NB4 (cell line): ENCODE measurements at regions not wholly inside any gene's neighbourhood (a gene's known extent, or its start where the extent isn't known, plus 50 kb on each side); places are given as distances from the start of the nearest gene placed in this dataset.
A peak's percentile ranks its signal among the peaks of the same experiment; 100 is the strongest.

Experiments used
- DNase-seq: peaks from one replicate; pipeline ENCODE4 v3.0.0; 2010; ENCODE audit warnings: low read depth
- H3K4me3 ChIP-seq: one replicate; pipeline ENCODE4 v1.5.1; 2011; ENCODE audit warnings: mild to moderate bottlenecking, low read depth, low read length, moderate library complexity
- CTCF ChIP-seq: IDR thresholded peaks from one replicate; pipeline ENCODE4 v1.5.1; 2012; ENCODE audit warnings: low read depth, low read length
- MYC ChIP-seq: IDR thresholded peaks from 2 replicates; pipeline ENCODE4 v1.6.1; 2011; ENCODE audit warnings: low read depth, low read length
- POLR2A ChIP-seq: IDR thresholded peaks from 2 replicates; pipeline ENCODE4 v1.6.1; 2011; ENCODE audit warnings: mild to moderate bottlenecking; ENCODE audit not compliant: insufficient read length; ENCODE audit errors: extremely low read depth
- TF ChIP-seq, protein P1 (sequence below): IDR thresholded peaks from 2 replicates; pipeline ENCODE4 v1.6.1; 2011; ENCODE audit warnings: low read depth, low read length

DNA sequence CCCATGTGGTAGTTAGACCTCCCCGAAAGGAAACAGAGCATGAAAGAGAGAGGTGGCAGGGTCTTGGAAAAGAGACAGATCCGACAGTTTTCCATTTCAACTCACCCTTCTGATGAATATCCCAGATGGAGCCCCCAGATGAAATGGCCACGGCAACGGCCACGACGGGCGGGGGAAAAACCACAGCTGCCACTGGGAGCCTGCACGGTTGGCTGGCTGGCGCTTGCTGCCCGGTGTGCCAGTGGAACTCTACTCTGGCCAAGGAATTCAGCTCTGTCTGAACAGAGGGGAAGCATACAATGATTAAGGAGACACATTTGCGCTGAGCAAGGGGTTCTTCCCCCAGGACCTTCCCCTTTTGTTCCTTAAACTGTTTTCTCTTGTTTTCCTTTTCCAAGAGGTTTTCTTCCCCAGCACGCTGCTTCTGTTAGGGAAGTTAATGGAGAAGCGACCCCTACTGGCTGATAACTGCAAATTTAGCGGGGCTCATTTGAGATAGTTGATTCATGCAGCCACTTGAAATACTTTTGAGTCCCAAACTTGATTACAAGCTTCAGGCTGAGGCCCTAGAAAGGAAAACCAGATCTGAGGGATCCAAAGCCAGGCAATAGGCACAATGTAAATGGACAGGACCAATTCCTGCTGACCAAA, 1122.5 kb downstream of the NCAM2 start:
- peak; percentile 62 for TF ChIP-seq CTCF
- no peak for TF ChIP-seq MYC
- peak; percentile 30 for DNase-seq

DNA sequence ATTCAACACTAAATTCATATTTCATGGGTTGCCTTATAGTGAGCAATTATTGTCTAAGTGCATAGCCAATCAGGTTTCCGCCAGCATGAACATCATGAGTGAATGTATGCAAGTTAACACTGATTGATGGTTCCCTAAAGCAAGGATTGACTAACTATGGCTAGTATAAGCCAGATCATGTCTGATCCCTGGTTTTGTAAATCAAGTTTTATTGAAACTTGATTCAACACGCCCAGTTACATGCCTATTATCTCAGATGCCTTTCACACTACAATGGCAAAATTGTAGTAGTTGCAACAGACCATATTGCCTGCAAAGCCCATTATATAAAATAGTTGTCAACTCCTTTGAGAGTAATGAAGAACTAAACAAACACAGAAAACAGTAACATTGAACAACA, 1127.4 kb downstream of the NCAM2 start:
- no peak overlapping the region for H3K4me3 ChIP-seq
- DNase-seq, result no peak
- TF ChIP-seq MYC, result no peak

More for the DNA sequence above, 1122.5 kb downstream of the NCAM2 start:
- no peak overlapping the region for H3K4me3 ChIP-seq

- no peak overlapping the region for H3K4me3 ChIP-seq
- TF ChIP-seq MYC (no peak), POLR2A (no peak), CTCF (no peak)
- TF ChIP-seq, protein P1, sequence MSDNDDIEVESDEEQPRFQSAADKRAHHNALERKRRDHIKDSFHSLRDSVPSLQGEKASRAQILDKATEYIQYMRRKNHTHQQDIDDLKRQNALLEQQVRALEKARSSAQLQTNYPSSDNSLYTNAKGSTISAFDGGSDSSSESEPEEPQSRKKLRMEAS, result no peak
- no peak for DNase-seq
These were observed 1130.5 kb downstream of the NCAM2 start for GRCh38 chr21:22128671-22129070.

DNA sequence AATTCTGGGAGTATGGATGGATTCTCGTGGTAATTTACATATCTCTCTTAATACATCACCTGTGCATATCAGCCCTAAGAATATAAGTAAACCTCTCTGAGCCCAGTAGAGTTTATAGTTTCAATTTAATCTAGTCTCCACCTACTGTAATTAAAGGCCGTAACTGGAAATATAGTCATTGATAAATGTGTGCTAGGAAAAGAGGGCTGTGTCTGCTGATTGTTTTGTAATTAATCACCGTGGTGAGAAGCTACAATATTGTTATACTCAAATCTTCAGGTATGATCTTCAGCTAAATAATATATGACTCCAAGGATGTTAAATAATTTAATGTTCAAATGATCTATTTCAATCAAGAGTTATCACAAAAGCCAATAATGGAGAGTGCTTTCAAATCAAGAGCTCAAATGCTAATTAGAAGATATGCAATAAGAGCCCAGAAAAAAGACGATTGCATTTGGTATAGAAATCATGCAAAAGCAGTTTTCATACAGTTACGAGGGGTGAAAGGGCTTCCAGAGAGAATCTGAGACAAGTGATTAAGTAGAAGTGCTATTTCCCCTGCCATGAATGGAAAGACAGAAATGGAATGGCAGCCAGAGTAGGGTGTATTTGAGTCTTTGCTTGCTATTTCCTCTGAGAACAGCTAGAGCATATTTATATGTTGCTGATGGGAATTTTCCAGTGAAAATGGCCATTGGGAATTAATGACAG, 1134.3 kb downstream of the NCAM2 start:
- no peak for DNase-seq
- H3K4me3 ChIP-seq, result no peak overlapping the region
- TF ChIP-seq CTCF (no peak), POLR2A (no peak), MYC (no peak)
- TF ChIP-seq, protein P1, result no peak

DNA sequence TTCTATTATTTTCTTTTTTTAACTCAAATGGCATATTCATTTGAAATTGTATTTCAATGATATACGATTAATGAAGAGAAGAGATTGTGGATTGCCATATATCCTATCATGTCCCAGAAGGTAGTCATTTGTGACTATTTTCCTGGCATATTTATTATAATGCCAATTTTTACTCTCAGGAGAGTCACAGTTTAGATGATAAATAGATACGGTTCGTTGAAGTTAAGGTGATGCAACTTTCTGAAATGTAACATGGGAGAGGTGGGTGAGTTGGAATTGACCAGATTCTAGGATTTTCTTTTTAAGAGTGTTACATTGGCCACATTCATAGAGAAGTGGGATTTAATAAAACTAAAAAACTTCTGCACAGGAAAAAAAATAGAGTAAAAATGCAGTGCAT, 1138.5 kb downstream of the NCAM2 start:
- DNase-seq, result no peak
- H3K4me3 ChIP-seq, result no peak overlapping the region
- no peak for TF ChIP-seq MYC

DNA sequence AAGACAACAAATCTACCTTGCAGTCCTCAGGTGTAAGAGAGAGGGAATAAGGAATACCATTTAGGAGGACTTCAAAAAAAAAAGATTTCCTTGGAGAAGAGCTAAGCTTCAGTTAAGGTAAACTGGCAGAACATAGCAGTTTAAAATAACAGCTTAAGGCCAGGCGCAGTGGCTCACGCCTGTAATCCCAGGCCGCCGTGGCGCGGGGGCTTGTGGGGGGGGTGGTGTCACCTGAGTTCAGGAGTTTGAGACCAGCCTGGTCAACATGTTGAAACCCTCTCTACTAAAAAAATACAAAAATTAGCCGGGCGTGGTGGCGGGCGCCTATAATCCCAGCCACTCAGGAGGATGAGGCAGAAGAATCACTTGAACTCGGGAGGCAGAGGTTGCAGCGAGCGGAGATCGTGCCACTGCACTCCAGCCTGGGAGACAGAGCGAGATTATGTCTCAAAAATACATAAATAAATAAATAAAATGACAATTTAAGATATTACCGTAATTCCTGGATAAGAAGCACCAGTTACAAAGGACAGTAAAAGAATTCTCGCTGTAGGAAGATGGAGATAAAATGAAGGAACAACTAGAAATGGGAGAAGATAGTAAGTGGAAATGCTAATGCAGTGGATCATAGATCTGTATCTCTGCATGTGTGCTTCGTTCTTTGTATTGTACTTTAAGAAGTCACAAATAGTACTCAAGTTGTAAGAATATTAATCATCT, 1140.2 kb downstream of the NCAM2 start:
- DNase-seq, result no peak
- no peak overlapping the region for H3K4me3 ChIP-seq
- no peak for TF ChIP-seq MYC
- TF ChIP-seq POLR2A, result no peak
- TF ChIP-seq CTCF, result no peak
- TF ChIP-seq, protein P1, result no peak

DNA sequence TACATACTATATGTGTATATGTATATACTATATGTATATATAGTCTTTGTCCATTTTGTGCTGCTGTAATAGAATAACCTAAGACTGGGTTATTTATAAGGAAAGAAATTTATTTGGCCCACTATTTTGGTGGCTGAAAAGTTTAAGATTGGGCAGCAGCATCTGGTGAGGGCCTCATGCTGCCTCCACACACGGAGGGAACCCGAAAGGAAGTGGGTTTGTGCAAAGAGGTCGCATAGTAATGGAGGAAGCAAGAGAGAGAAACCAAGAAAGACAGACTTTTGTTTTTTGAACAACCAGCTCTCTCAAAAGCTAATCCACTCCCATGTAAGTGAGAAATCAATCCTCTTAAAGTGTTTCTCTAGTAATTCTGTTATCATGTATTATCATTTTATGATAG, 1147.3 kb downstream of the NCAM2 start:
- no peak overlapping the region for H3K4me3 ChIP-seq
- TF ChIP-seq, protein P1, result no peak
- no peak for TF ChIP-seq CTCF
- TF ChIP-seq MYC, result no peak
- no peak for TF ChIP-seq POLR2A
- no peak for DNase-seq
